NCI-H526 (cell line): ENCODE measurements at regions not wholly inside any gene's neighbourhood (a gene's known extent, or its start where the extent isn't known, plus 50 kb on each side); places are given as distances from the start of the nearest gene placed in this dataset.
"Not testable (repeated sequence)": the region's sequence is repeated elsewhere in the genome, so short reads cannot be mapped to it uniquely, and the experiment has no call there.

Source experiments
- DNase-seq, 2 experiments: peaks; one replicate each; lab custom pipeline; 2025; lab: John Stamatoyannopoulos, UW

GRCh38 chr13:54263868-54264267 is 1235.3 kb downstream of the OLFM4 start:
- no peak for DNase-seq

GRCh38 chr13:54267253-54267668 is 1238.6 kb downstream of the OLFM4 start:
- DNase-seq, result not testable (repeated sequence)

- DNase-seq, result not testable (repeated sequence)
Observed at GRCh38 chr13:54268013-54268695, 1239.5 kb downstream of the OLFM4 start.

- no peak for DNase-seq
Observed at GRCh38 chr13:54287062-54287764, 1258.6 kb downstream of the OLFM4 start.

GRCh38 chr13:54301085-54301484 is 1272.5 kb downstream of the OLFM4 start:
- DNase-seq, result peak in 1 of 2 experiments; percentile 17

GRCh38 chr13:54305377-54305776 is 1276.8 kb downstream of the OLFM4 start:
- no peak for DNase-seq

GRCh38 chr13:54312885-54313284 is 1284.3 kb downstream of the OLFM4 start:
- no peak for DNase-seq

- no peak for DNase-seq
Observed at GRCh38 chr13:54317722-54318121, 1289.1 kb downstream of the OLFM4 start.

- DNase-seq, result no peak
Observed at GRCh38 chr13:54337540-54337939, 1308.9 kb downstream of the OLFM4 start.

- DNase-seq, result no peak
Observed at GRCh38 chr13:54347531-54347930, 1318.9 kb downstream of the OLFM4 start.

GRCh38 chr13:54356209-54356608 is 1327.6 kb downstream of the OLFM4 start:
- DNase-seq, result no peak

- DNase-seq, result no peak
Observed at GRCh38 chr13:54356849-54357248, 1328.2 kb downstream of the OLFM4 start.

- no peak for DNase-seq
Observed at GRCh38 chr13:54357284-54357933, 1328.8 kb downstream of the OLFM4 start.

- no peak for DNase-seq
Observed at GRCh38 chr13:54361460-54361859, 1332.8 kb downstream of the OLFM4 start.

GRCh38 chr13:54366728-54367127 is 1338.1 kb downstream of the OLFM4 start:
- no peak for DNase-seq

- peak in 1 of 2 experiments; percentile 19 for DNase-seq
Observed at GRCh38 chr13:54367639-54368271, 1339.1 kb downstream of the OLFM4 start.

GRCh38 chr13:54368387-54368786 is 1339.8 kb downstream of the OLFM4 start:
- no peak for DNase-seq

GRCh38 chr13:54373211-54373610 is 1344.6 kb downstream of the OLFM4 start:
- peak in 1 of 2 experiments; percentile 13 for DNase-seq

GRCh38 chr13:54379461-54379860 is 1350.8 kb downstream of the OLFM4 start:
- no peak for DNase-seq

GRCh38 chr13:54383604-54384003 is 1355.0 kb downstream of the OLFM4 start:
- no peak for DNase-seq

- no peak for DNase-seq
Observed at GRCh38 chr13:54387625-54388024, 1359.0 kb downstream of the OLFM4 start.

GRCh38 chr13:54390841-54391240 is 1362.2 kb downstream of the OLFM4 start:
- DNase-seq, result peak in 1 of 2 experiments; percentile 8
